Effector CD4-positive, alpha-beta T cell (primary cell): ENCODE measurements at regions not wholly inside any gene's neighbourhood (a gene's known extent, or its start where the extent isn't known, plus 50 kb on each side); places are given as distances from the start of the nearest gene placed in this dataset.
"Not testable (repeated sequence)": the region's sequence is repeated elsewhere in the genome, so short reads cannot be mapped to it uniquely, and the experiment has no call there.

Source experiments
- DNase-seq: peaks from one replicate; pipeline ENCODE4 v3.0.0-alpha.2; 2020

- DNase-seq, result not testable (repeated sequence)
Measured at GRCh38 chr21:13806444-13806843, 196.9 kb downstream of the POTED start.

GRCh38 chr21:13802757-13803156 is 193.2 kb downstream of the POTED start:
- DNase-seq, result not testable (repeated sequence)
